Uterus (tissue), 2 donors: ENCODE measurements at regions not wholly inside any gene's neighbourhood (a gene's known extent, or its start where the extent isn't known, plus 50 kb on each side); places are given as distances from the start of the nearest gene placed in this dataset.

Experiments used
- POLR2A ChIP-seq, 2 donors: fragments of 450-650 bp; IDR thresholded peaks; one replicate each; pipeline ENCODE4 v1.6.1; 2016; ENCODE audit warnings: antibody characterized with exemption in 2 of 2, mild to moderate bottlenecking in 1 of 2, moderate library complexity in 1 of 2
- TF ChIP-seq, protein P1 (sequence below), 4 experiments: fragments of 200-600 bp in 2 of 4; fragments of 450-650 bp in 2 of 4; sonication (generic) in 2 of 4; IDR thresholded peaks; one replicate each; pipeline ENCODE4 v1.5.1; 2016 to 2019; ENCODE audit warnings: antibody characterized with exemption in 4 of 4, mild to moderate bottlenecking in 2 of 4, moderate library complexity in 1 of 4

DNA sequence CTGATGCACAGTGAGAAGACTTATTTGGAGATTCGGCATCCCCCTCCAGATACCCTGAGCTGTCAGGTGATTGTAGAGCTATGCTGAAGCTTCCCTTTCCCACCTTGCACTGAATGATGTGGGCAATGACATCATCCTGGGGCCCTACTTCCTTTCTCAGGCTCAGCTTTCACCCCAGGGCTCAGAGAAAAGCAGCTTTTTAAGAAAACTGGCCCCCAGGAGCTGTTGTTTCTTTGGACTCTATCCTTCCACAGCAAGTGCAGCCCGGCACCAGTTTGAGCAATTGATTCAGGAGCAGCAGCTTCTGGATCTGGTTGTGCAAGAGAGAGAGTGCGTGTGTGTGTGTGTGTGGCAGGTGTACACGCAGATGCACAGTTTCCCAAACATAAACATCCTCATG is 251.3 kb downstream of the ANAPC1 start:
- TF ChIP-seq, protein P1, sequence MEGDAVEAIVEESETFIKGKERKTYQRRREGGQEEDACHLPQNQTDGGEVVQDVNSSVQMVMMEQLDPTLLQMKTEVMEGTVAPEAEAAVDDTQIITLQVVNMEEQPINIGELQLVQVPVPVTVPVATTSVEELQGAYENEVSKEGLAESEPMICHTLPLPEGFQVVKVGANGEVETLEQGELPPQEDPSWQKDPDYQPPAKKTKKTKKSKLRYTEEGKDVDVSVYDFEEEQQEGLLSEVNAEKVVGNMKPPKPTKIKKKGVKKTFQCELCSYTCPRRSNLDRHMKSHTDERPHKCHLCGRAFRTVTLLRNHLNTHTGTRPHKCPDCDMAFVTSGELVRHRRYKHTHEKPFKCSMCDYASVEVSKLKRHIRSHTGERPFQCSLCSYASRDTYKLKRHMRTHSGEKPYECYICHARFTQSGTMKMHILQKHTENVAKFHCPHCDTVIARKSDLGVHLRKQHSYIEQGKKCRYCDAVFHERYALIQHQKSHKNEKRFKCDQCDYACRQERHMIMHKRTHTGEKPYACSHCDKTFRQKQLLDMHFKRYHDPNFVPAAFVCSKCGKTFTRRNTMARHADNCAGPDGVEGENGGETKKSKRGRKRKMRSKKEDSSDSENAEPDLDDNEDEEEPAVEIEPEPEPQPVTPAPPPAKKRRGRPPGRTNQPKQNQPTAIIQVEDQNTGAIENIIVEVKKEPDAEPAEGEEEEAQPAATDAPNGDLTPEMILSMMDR (IDR thresholded peaks at IDR 0.05): no peak
- no peak for TF ChIP-seq POLR2A (IDR thresholded peaks at IDR 0.05)
